PC-3 (cell line): ENCODE measurements at regions not wholly inside any gene's neighbourhood (a gene's known extent, or its start where the extent isn't known, plus 50 kb on each side); places are given as distances from the start of the nearest gene placed in this dataset.

ENCODE experiments used
- CTCF ChIP-seq: fragments of 300-600 bp; sonication (generic); conservative IDR thresholded peaks from 2 replicates; pipeline ENCODE4 v1.5.1; 2017; ENCODE audit warnings: antibody characterized with exemption, low read depth, mild to moderate bottlenecking, low read length
- EZH2 ChIP-seq: fragments of 300-600 bp; sonication (generic); IDR thresholded peaks from one replicate; pipeline ENCODE4 v1.6.1; 2017; ENCODE audit warnings: antibody characterized with exemption, mild to moderate bottlenecking, low read length; ENCODE audit not compliant: unreplicated experiment

GRCh38 chr15:61389334-61390028 lies 160.4 kb upstream of the RORA start:
- TF ChIP-seq CTCF (no peak), EZH2 (no peak)
